ENCODE measurements at regions not wholly inside any gene's neighbourhood (a gene's known extent, or its start where the extent isn't known, plus 50 kb on each side); places are given as distances from the start of the nearest gene placed in this dataset.

DNA sequence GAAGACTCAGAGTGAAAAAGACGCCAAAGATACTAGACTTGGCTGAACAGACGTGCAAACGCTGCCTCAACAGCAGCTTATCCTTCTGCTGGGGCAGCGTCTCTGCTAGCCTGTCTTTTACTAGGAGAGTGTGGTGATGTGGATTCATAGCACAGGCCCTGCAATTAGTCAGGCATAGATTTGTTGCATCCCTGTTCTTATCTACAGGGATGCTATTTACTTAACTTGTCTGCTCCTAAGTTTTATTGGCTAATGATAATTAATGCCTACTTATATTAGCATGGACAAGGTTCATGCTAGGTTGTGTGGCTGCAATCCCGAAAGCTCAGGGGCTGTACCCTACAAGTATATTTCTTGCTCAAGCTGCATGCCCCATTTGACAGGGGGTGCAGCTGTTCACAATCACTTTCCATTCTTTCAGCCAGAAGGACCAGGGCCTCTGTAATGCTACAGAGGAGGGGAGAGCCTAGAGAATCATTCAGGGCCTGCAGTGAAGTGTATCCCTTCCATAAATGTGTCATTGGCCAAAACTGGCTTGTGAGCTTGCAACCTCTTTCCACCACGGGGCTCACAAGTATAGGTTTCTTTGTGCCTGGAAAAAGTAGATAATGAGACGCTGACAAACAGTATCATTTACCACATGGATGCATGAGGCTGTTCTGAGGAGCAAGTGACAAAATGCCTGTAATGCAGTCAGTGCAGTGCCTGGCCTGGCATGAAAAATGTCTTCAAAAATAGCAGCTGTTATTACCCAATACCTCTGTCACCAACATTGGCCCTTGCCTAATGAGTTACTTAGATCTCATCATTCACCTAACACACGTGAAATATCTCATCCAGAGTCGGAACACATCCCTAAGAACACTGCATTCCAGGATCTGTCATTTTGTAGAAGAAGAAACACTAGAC is 685.8 kb upstream of the API5 start:
- no peak for TF ChIP-seq CTCF (IDR thresholded peaks at IDR 0.05; ENCODE audit: control insufficient read depth, extremely low read depth, insufficient read depth)
- no peak for DNase-seq (ENCODE audit: low read depth)
- no peak overlapping the region for H3K4me3 ChIP-seq (ENCODE audit: low read depth, low read length)

DNA sequence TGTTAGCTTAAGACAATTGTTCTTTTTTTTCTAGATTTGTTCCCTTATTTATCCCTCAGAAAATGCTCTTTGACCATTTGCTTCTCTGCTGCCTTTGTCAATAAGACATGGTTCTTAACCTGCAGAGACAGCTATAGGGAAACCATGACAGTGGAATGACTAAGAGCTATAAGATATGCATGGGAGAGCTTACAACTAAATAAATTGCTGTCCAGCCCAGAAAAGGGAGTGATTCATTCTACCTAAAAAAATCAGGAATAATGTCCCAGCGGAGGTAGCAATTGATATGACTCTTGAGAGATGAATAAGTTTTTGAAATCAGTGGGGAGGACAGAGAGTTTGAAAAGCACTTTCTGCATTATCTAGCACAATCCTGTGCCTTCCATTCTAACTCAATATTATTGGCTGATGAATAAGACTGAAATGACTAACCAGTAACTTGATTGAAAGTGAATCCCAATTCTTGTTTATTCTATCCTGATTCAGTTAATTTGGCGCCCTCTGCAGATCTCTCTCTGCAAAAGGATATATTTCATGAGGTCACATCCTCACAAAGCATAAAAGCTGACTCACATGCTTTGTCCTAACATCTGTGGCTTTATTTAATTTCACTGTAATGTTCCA is 680.5 kb upstream of the API5 start:
- peak; percentile 40 for TF ChIP-seq CTCF (IDR thresholded peaks at IDR 0.05; ENCODE audit: control insufficient read depth, extremely low read depth, insufficient read depth)
- DNase-seq (ENCODE audit: low read depth) = no peak
- no peak overlapping the region for H3K4me3 ChIP-seq (ENCODE audit: low read depth, low read length)

DNA sequence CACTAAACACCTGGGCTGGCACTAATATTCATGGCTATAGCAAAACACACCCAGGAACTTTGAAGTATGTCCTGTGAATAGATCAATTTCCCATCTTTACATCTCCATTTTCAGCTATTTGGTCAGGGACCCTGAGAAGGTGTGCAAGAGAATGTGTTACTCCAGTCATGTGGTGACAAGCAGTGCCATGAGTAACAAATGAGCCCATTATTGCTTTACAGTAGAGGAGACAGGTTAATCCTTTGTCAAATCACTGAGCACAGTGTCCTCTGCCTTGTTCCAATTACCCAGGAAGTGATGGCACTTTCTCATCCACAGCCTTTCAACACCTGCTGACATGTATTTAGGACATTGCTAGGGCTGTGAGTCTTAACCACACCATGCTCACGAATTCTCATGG is 664.8 kb upstream of the API5 start:
- TF ChIP-seq CTCF (IDR thresholded peaks at IDR 0.05; ENCODE audit: control insufficient read depth, extremely low read depth, insufficient read depth) = no peak
- no peak for DNase-seq (ENCODE audit: low read depth)
- no peak overlapping the region for H3K4me3 ChIP-seq (ENCODE audit: low read depth, low read length)

DNA sequence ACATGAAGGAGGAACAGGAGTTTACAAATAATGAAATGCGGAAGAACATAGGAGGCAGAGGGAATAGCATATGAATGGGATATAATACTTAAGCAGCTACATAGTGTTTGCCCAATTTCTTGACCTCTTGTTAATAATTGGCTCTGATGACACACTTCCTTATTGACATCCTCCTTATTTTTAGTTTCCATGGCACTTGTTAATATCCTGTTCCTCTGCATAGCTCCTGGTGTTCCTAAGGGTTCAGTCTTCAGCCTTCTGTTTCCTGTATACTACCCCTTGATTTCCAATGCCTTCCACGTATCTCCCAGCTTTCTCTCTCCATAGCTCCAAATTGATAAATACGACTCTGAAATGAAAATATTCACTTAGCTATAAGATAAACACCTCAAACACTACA is 663.8 kb upstream of the API5 start:
- no peak for TF ChIP-seq CTCF (IDR thresholded peaks at IDR 0.05; ENCODE audit: control insufficient read depth, extremely low read depth, insufficient read depth)
- no peak overlapping the region for H3K4me3 ChIP-seq (ENCODE audit: low read depth, low read length)
- DNase-seq (ENCODE audit: low read depth) = no peak

- no peak for DNase-seq (ENCODE audit: low read depth)
- no peak overlapping the region for H3K4me3 ChIP-seq (ENCODE audit: low read depth, low read length)
- TF ChIP-seq CTCF (IDR thresholded peaks at IDR 0.05; ENCODE audit: control insufficient read depth, extremely low read depth, insufficient read depth) = no peak
These were observed 660.2 kb upstream of the API5 start for GRCh38 chr11:42651621-42652020.

- no peak for DNase-seq (ENCODE audit: low read depth)
- H3K4me3 ChIP-seq (ENCODE audit: low read depth, low read length) = no peak overlapping the region
- TF ChIP-seq CTCF (IDR thresholded peaks at IDR 0.05; ENCODE audit: control insufficient read depth, extremely low read depth, insufficient read depth) = no peak
These were observed 654.6 kb upstream of the API5 start for GRCh38 chr11:42657169-42657568.
